HTR-8/SVneo (cell line): ENCODE measurements at regions not wholly inside any gene's neighbourhood (a gene's known extent, or its start where the extent isn't known, plus 50 kb on each side); places are given as distances from the start of the nearest gene placed in this dataset.

Experiments used
- DNase-seq: peaks from one replicate; pipeline ENCODE4 v3.0.0; 2011; ENCODE audit warnings: low spot score, mixed read lengths; ENCODE audit not compliant: insufficient read length
- FAIRE-seq: peaks from 2 replicates; lab custom pipeline; 2011; peaks lifted over from hg19 to GRCh38; lab: Jason Lieb, UNC

DNA sequence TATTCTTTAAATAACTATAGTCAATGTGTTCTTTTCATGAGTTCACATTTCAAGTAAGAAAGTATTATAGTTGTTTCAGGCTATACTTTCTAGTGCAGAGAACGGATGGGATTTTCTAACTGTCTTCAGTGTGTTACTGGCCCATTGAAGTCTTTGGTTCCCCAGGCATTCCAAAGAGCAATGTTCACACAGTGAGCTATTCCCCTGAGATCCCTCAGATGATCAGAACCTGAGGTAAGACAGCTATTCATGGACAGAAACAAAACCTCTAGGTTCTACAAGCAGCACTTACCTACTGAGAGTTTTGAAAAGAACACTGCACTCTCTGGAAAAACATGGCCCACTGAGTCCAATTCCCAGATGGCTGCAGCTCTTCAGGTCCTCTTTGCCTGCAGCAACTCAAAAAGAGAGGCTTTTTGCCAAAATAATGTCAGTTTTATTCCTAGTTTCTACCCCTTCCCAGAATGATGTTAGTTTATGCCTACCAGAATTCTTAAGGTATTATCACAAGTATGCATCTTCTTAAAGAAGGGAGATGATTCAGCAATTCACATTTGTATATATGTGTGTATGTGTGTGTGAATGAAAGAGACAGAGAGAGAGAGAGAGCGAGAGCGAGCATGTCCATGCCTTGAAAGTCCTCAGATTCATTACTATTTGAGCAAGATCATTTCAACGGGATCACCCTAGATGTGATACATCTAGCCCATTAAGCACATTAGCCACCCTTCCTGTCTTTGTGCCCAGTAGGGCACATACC is 146.1 kb downstream of the PDHA2 start:
- FAIRE-seq: no peak
- no peak for DNase-seq

DNA sequence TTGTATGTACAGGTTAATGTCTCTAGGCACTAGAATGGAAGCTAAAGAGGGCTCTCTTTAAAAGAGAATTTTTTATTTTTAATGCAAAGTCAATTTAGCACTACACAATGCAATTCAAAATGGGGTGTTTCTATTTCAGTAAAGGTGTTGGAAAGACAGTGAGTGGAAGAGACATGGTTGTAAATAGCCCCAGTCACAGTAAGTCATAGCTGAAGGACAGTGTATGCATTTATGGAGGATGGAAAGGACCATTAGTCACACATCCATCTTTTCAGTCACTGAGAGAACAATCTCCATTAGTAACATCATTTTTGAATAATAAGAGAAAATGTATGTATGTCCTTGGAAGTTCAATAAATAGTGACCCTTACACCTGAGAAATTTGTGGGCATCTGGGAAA is 148.0 kb downstream of the PDHA2 start:
- no peak for DNase-seq
- FAIRE-seq: no peak

DNA sequence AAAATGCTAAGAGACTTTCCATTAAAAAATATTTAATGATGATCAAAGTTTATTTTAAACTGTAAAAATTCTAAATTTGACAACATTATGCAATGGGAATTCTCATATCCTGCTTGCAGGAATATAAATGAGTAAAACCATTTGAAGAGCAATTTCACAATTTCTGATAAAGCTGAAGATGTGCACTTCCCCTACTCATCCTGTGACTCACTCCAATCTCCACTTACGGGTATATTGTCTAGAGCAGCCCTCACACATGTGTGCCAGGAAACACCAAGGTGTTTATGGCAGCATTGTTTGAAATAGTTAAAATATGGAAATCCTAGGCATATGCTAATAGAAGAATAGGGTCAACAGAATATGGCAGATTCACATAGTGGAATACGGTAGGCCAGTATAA is 158.4 kb downstream of the PDHA2 start:
- FAIRE-seq (no peak), DNase-seq (no peak)

DNA sequence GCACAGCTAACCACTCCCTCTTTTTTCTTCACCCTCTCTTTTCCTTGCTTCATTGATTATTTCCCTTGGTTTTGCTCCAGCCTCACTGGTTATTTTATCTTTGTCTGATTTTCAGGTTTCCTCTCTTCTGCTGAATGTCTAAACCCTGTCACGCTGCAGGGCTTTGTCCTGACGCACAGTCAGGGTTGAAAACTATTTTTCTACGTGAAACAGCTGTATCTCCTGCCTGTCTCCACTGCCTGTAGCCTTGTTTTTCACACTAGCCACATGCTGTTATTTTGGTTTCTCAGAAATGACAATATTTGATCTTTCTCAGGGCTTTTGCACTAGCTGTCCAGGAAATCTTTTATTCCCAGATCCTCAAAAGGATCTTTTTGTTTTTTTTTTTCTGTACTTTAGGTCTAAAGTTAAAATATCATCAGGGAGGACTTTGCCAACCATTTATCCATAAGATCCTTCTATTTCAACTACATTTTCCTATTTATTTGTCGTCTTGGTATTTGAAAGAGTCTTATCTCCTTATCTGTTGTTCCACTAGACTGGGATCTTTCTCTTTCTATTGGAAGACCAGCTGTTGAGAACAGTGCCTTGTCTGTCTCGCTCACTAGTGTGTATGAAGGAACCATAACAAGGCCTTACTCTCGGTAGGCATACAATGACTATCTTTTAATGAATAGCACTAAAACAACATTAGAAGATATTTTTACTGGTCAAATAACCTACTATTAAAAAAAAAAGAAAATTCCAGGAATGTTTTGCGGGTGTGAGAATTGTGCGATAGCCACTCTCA is 164.3 kb downstream of the PDHA2 start:
- DNase-seq (no peak), FAIRE-seq (no peak)

DNA sequence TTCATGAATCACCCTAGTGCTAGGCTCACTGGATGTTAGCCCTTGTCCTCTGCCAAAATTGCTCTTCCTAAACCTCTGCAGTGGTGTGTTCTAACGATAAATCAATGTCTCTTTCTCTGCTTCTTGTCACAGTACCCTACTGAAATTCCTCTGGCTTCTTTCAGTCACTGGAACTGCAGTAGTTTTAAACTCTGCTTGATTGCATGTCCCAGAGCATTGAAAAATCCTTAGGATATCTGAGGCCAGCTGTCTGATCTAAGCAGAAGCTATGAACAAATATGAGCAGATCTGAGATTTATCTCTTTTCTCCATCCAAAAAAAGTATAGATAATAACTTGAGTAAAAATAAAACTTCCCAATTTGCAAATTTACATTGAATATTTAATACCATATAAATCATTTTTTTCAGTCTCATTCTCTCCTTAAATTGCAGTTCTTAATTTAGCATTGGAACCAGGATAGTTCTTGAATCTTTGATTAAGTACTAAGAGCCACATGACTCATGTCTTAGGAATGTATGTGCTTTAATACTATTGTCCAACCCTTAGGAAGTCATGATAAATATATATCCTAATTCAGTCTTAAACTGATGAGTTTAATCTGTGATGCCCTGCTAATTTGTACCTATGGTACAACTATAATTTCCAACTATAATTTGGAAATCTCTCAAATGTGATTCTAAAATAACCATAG is 169.7 kb downstream of the PDHA2 start:
- FAIRE-seq (no peak), DNase-seq (no peak)

DNA sequence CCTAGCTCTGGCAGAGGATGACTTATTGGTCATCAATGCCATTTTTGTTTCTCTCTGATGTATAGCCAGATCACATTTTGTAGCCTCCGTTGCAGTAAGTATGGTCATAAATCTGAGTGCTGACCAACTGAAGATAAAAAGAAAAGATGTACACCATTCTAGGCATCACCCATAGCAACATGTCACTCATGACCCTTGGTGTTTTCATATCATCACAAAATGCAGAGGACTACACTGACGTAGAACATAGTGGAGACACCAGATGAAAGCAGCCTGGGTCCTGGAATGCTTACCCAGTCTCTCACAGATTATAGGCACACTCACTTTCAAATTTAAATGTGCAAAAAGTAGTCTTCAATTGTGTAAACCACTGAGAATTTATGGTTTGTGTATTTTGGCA is 172.8 kb downstream of the PDHA2 start:
- FAIRE-seq (no peak), DNase-seq (no peak)

DNA sequence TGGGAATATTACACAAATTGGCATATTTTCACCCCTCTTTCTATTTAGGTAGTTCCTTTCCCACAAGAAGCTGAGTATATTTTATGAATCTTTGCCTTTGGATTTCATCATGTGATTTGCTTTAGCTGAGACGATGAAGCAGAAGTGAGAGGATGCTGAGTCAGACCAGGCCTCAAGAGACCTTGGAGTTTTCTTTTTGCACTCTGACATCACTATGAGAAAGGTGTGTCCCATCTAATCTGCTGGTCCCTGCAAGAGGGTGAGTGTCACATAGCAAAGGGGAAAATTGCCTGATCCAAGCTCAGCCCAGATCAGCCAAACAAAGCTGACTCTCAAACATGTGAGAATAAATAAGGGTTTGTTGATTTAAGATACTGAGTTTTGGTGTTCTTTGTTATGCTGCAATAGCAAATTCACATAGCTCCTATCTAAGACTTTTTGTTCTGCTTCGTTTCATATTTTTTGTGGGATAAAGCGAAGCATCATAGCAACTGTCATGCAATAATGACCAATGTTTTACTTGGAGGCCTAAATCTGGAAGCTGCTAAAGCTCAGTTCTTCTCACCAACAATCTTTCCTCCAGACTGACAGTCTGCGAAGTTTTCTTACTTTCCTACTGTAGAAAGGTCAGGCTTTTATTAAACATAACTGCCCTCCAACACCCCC is 176.9 kb downstream of the PDHA2 start:
- FAIRE-seq (no peak), DNase-seq (no peak)

DNA sequence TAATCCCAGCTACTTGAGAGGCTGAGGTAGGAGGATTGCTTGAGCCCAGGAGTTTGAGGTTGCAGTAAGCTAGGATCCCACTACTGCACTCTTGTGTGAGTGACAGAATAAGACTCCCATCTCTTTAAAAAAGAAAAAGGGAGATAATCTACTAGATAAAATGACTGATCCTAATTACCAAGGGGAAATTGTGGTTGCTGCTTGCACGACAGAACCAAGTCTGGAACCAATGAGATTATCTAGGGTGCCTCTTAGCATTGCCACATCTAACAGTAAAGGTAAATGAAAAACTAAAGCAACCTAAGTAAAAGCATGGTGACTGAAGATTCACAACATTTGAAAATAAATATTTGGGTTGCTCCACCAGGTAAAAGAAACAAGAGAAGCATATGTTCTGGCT is 185.1 kb downstream of the PDHA2 start:
- no peak for DNase-seq

DNA sequence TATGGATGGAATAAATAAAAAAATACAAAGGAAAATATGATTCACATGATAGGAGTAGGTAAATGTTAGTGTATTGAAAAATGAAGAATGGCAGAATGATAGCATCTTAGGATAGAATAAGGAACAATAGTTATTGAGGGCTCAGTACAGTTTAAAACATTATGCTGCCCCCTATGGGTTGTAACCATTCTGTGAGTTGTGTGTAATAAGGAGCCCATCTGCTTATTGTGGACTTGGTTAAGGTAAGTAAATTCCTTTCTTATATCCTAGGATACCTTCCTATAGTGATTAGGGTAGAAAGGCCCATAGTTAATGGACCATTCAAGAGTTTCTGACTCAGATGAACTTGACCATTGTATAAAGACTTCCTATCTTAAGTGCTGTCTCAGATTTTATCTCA is 195.8 kb downstream of the PDHA2 start:
- no peak for DNase-seq

More for the DNA sequence above, 185.1 kb downstream of the PDHA2 start:
- FAIRE-seq: no peak

DNA sequence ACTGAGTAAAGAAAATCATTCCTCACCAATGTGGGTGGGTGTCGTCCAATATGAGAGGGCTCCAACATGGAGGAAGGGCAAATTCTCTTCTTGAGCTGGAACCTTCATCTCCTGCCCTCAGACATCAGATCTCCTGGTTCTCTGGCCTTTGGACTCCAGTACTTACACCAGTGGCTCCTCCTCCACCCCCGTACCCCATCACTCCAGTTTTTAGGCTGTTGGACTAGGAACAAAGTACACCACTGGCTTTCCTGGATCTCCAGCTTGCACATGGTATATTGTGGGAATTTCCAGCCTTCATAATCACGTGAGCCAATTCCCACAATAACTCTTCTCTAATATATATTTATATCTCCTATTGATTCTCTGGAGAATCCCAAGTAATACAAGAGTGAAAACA is 196.9 kb downstream of the PDHA2 start:
- no peak for FAIRE-seq
- DNase-seq: no peak

More for the DNA sequence above, 195.8 kb downstream of the PDHA2 start:
- FAIRE-seq: no peak

DNA sequence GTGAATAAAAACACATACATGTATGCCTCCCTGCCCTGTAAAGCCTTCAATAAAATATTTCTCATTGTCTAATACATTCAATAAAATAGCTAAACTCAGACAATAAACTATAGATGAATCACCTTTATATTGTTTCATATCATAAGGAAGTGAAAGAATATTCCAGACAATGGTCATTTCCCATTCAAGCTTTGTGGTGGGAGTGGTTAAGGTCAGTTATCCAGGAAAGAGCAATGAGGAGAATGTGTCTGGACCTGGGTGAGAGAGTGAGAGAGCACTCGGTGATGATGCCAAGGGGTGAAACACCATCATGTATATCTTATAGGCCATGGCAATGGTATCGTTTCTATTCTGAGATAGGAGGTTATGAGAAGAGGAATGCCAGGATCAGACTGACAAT is 197.8 kb downstream of the PDHA2 start:
- DNase-seq (no peak), FAIRE-seq (no peak)

DNA sequence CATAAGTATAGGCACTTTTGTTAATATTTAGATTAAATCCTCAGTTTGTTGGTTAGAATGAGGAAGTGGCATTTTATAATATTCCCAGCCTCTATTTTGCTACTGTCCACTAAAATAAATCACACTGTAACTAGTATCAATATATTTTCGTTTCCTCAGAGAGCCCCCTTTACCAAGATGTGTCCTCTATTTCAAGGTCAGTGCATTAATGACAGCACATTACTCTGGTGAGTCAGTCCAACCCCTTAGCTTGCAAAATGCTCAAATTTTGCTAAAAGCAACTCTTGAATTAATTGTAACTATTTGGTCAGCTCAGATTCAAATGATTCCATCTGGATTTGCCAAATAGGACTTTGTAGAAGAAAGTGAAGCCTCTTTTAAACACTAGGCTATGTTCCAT is 199.3 kb downstream of the PDHA2 start:
- no peak for FAIRE-seq
- DNase-seq: no peak

DNA sequence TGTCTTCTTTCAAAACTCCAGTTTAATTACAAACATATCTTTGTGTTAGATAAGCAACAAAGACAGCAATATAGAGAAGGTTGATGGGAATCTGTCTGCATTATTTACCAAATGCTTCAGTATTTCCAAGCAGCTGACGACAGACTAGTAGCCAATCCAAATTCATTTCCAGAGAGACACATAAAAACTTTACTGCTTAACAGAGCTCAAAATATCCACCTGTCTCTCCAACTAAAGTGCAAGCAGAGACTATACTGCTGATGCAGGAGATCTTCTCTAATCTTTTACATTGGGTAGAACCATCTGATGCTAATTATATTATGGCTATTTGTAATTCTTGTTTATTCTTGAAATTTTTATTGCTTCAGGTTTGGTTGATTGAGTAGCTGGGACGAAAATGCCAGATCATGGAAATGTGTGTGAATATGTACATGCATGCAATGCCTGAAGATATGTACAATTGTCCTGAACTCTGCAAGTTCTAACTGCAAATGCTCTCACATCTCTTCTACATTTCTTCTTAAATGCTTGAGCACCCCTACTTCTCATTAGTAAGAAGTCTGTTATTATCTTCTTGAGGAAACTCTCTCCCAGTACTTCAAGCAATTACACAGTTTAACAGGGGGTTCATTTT is 200.0 kb downstream of the PDHA2 start:
- FAIRE-seq: no peak
- DNase-seq: no peak

DNA sequence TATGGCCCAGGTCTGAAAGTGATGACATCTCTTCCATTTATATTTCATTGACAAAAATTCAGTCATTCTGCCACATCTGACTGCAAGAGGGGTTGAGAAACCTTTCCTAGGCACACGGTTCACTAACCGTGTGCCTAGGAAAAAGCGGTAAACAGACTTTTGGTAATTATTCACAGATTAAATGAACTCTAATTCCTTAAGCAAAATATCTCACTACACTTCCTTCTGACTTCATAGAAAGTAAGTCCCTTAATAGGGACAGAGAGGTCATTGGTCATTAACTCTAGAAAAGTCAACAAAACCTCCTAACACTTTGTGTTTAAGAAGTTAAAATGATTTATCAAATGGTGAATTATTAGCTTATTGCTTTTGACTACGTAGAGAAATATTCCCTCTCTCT is 205.1 kb downstream of the PDHA2 start:
- no peak for FAIRE-seq
- DNase-seq: no peak

DNA sequence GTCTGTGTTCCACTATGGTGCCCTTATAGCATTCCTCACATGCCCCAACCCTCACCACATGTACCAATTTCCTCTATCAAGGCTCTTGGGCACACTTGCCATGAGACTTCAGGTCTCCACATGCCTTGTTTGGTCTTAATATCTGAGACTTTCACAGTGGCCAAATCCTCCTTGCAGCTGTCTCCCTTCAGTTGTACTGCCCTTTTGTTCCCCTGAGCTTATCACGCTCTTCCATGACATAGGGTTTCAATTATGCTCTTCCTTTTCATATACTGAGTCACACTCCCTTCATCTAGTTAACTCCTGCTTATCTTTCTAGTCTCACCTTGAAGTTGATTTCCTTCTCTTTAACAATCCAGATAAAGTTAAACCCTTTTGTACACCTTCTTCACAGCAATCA is 212.9 kb downstream of the PDHA2 start:
- FAIRE-seq: no peak
- no peak for DNase-seq

DNA sequence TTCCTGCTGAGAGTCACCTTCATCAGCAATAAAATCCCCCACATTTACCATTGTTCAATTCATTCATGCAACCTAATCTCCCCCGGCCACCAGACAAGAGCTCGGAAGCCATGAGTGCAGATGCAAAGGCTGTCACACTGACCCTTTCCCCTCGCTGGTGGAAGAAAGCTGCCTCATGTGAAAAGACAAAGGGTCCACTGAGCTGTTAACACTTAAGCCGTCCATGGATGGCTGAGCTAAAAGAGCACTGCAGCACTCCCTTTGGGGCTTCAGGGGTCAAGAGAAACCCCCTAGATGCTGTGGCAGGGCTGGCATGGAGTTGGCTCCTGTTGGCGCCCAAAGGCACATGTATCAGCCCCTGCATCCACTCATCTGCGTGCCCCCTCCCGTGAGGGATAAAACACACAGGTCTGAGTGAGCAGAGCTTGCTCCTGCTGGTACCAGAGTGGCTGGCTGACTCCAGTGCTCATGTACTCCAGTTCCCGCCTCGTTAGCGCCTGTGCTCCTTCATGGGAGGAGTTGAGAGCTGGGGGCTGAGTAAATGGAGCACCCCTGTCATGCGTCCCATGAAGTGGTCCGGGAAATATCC is 216.5 kb downstream of the PDHA2 start:
- FAIRE-seq (no peak), DNase-seq (no peak)

DNA sequence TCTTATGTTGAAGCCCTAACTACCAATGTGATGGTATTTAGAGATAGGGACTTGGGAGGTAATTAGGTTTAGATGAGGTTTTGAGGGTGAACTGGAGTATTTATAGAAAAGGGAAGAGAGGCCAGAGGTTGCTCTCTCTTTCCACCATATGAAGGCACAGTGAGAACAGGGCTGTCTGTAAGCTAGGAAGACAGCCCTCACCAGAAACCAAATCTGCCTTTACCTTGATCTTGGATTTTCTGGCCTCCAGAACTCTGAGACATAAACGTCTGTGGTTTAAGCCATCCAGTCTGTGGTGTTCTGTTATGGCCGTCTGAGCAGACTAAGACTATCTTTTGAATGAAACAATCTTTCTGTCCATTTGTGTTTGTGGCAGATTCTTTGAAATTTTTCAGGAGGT is 223.7 kb downstream of the PDHA2 start:
- no peak for FAIRE-seq
- DNase-seq: no peak

DNA sequence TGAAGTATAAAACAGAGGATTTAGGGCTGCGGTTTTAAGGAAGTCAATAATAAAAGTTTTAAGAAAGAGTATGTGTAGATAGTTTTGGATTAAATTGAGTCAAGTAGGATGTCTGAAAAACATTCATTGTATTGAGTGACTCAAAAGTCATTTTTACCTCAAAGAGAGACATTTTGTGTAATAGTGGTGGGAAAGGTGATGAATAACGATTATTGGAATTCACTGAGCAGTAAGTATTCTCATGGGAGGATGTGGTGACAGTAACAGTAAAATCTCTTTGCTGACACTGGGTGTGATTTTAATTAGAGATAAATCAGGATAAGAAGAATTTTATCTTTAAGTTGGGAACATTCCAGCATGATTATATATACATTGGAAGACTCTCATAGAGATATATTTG is 233.6 kb downstream of the PDHA2 start:
- FAIRE-seq (no peak), DNase-seq (no peak)

DNA sequence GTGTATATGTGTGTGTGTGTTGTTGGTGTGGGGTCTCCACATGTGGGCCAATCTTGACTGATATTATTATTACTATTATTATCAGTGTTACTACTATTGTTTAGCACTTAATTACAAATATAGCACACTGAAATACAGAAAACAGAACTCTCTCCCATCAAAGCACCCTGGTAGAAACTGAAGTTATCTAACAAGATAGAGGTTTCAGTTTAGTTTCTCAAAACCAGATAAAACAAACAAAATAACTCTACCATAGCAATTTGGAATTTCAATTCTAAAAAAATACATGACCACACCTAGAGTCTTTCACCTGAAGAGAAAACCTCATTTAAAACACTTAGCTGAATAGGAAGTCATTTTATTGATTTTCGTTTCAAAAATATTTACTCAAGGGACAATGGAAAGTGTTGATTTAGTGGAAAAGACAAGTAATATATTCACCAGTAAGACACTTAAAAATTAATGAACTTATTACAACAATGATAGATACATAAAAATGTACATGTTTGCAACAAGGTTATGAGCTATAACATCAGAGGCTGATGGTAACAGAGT is 252.3 kb downstream of the PDHA2 start:
- DNase-seq (no peak), FAIRE-seq (no peak)

DNA sequence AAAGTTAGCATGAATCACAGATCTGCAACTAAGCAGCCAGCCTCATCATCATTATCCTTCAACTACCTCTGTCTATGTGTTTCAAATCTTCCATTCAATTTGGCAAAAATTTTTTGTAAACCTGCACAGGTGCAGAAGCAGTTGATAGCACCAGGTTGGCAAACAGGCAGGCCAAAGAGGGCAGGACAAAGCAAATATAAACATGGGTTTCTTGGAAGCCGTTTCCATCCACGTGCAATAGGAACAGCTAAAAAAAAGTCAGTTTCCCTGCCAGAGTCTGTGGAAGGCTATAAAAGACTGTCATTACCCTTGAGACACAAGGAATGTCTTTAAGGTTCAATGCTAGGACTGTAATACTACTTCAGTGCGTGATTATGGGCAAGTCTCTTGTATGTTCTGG is 253.2 kb downstream of the PDHA2 start:
- DNase-seq (no peak), FAIRE-seq (no peak)
